ENCODE measurements at regions not wholly inside any gene's neighbourhood (a gene's known extent, or its start where the extent isn't known, plus 50 kb on each side); places are given as distances from the start of the nearest gene placed in this dataset.

- TF ChIP-seq CTCF (IDR thresholded peaks at IDR 0.05) (no peak), POLR2A (IDR thresholded peaks at IDR 0.05) (no peak), EP300 (IDR thresholded peaks at IDR 0.05) (no peak), POLR2AphosphoS5 (IDR thresholded peaks at IDR 0.05) (no peak)
These were observed 52.5 kb upstream of the SEMA6A start for GRCh38 chr5:116626945-116627679.
